HepG2 (cell line): ENCODE measurements at regions not wholly inside any gene's neighbourhood (a gene's known extent, or its start where the extent isn't known, plus 50 kb on each side); places are given as distances from the start of the nearest gene placed in this dataset.

Experiments used
- ATAC-seq: fragments of 200-7000 bp; cut with Tn5 transposase; 3 replicates; pipeline ENCODE4 v1.9.1; 2020; ENCODE audit warnings: mild to moderate bottlenecking, moderate library complexity
- BruUV-seq: library from RNA; stranded (reverse); fragments of 400-500 nt; replicated peaks from 2 replicates; lab custom pipeline; 2021; lab: Mats Ljungman, UMichigan
- CTCF ChIA-PET: fragments of 300-600 bp; formaldehyde crosslinking; extraction: SDS; loops from one replicate; lab custom pipeline; 2021; ENCODE audit warnings: low total read pairs, inconsistent platforms, low intra/inter-chr PET ratio; lab: Yijun Ruan, JAX
- POLR2A ChIA-PET: fragments of 350-600 bp; sonication (Branson Sonifier 250); formaldehyde crosslinking; loops from one replicate; lab custom pipeline; 2020; ENCODE audit warnings: antibody characterized with exemption, inconsistent platforms; lab: Yijun Ruan, JAX
- DNase-seq: peaks from one replicate; pipeline ENCODE4 v3.0.0-alpha.2; 2015; ENCODE audit warnings: low spot score
- FAIRE-seq: peaks from 3 replicates; lab custom pipeline; 2011; peaks lifted over from hg19 to GRCh38; lab: Jason Lieb, UNC
- H2AFZ ChIP-seq: one replicate; pipeline ENCODE4 v1.6.1; 2011; ENCODE audit warnings: low read length, inconsistent platforms
- H3K27ac ChIP-seq: fragments of 300-600 bp; 3 replicates; pipeline ENCODE4 v1.8.0; 2011; ENCODE audit warnings: mixed run types, mild to moderate bottlenecking, mixed read lengths, low read length, inconsistent platforms; ENCODE audit not compliant: insufficient read depth; ENCODE audit errors: extremely low read length
- H3K27me3 ChIP-seq, 2 experiments: fragments of 200-600 bp in 1 of 2; 2 replicates in 1 of 2; 3 replicates in 1 of 2; pipeline versions ENCODE4 v1.6.0 to v1.8.0; 2011; ENCODE audit warnings: low read length in 2 of 2, mild to moderate bottlenecking in 2 of 2, moderate library complexity in 2 of 2, inconsistent platforms in 1 of 2; ENCODE audit not compliant: insufficient read depth in 2 of 2, control insufficient read depth in 1 of 2
- H3K36me3 ChIP-seq, 2 experiments: fragments of 200-600 bp in 1 of 2; replicated peaks in 1 of 2; 2 replicates in 1 of 2; 3 replicates in 1 of 2; pipeline versions ENCODE4 v1.5.1 to v1.8.0; 2011; ENCODE audit warnings: low read length in 2 of 2, inconsistent platforms in 1 of 2; ENCODE audit not compliant: insufficient read depth in 2 of 2, control insufficient read depth in 1 of 2
- H3K4me1 ChIP-seq: 2 replicates; pipeline ENCODE4 v1.5.1; 2012; ENCODE audit warnings: low read length, inconsistent platforms; ENCODE audit not compliant: insufficient read depth
- H3K4me2 ChIP-seq: 2 replicates; pipeline ENCODE4 v1.6.0; 2011; ENCODE audit warnings: low read depth, low read length, inconsistent platforms
- H3K4me3 ChIP-seq, 3 experiments: fragments of 200-600 bp in 1 of 3; sonication (generic), shearing (Covaris generic) in 1 of 3; replicated peaks in 1 of 3; 2 replicates each; pipeline ENCODE4 v1.5.1; 2011 to 2016; ENCODE audit warnings: low read length in 3 of 3, inconsistent platforms in 2 of 3, low read depth in 2 of 3, mild to moderate bottlenecking in 2 of 3, control low read depth in 1 of 3, mixed read lengths in 1 of 3; ENCODE audit not compliant: insufficient read depth in 1 of 3
- H3K79me2 ChIP-seq: one replicate; pipeline ENCODE4 v1.6.1; 2011; ENCODE audit warnings: low read length, inconsistent platforms; ENCODE audit not compliant: insufficient read depth
- H3K9ac ChIP-seq: 2 replicates; pipeline ENCODE4 v1.6.0; 2011; ENCODE audit warnings: mild to moderate bottlenecking, low read depth, low read length, inconsistent platforms; ENCODE audit not compliant: insufficient read depth
- H3K9me3 ChIP-seq: 2 replicates; pipeline ENCODE4 v1.5.1; 2012; ENCODE audit warnings: mild to moderate bottlenecking, low read length
- H4K20me1 ChIP-seq: 2 replicates; pipeline ENCODE4 v1.6.0; 2011; ENCODE audit warnings: inconsistent platforms, mild to moderate bottlenecking, low read length, moderate library complexity; ENCODE audit not compliant: insufficient read depth
- ATF6 ChIP-seq: sonication (generic); formaldehyde crosslinking; conservative IDR thresholded peaks from 2 replicates; pipeline ENCODE4 v1.4.0; 2020; ENCODE audit warnings: missing genetic modification reagents
- CEBPG ChIP-seq: IDR thresholded peaks from 2 replicates; pipeline ENCODE4 v1.6.1; 2016
- CREB1 ChIP-seq, 2 experiments: fragments of 450-650 bp in 1 of 2; IDR thresholded peaks; 2 replicates each; pipeline ENCODE4 v1.6.1; 2016 to 2017; ENCODE audit warnings: control low read depth in 1 of 2, mild to moderate bottlenecking in 1 of 2, missing compliant biosample characterization in 1 of 2, missing genetic modification characterization in 1 of 2
- HNF4A ChIP-seq: sonication (generic); formaldehyde crosslinking; IDR thresholded peaks from 2 replicates; pipeline ENCODE4 v1.4.0; 2020; ENCODE audit warnings: missing genetic modification reagents
- HOXD1 ChIP-seq: sonication (generic); formaldehyde crosslinking; IDR thresholded peaks from 2 replicates; pipeline ENCODE4 v1.5.0; 2020; ENCODE audit warnings: missing genetic modification reagents
- MAFF ChIP-seq: IDR thresholded peaks from 2 replicates; pipeline ENCODE4 v1.6.1; 2011; ENCODE audit warnings: low read depth, low read length, improper control_type of control experiment
- POLR2AphosphoS2 ChIP-seq: IDR thresholded peaks from 2 replicates; pipeline ENCODE4 v1.6.1; 2011; ENCODE audit warnings: low read depth, low read length, improper control_type of control experiment
- SKI ChIP-seq: fragments of 450-650 bp; IDR thresholded peaks from one replicate; pipeline ENCODE4 v1.6.1; 2018; ENCODE audit warnings: mild to moderate bottlenecking; ENCODE audit not compliant: partially characterized antibody
- SOX6 ChIP-seq, 2 experiments: fragments of 450-650 bp in 1 of 2; sonication (generic) in 1 of 2; formaldehyde crosslinking in 1 of 2; IDR thresholded peaks; 2 replicates each; pipeline versions ENCODE4 v1.4.0 to v1.6.1; 2017 to 2020; ENCODE audit warnings: antibody characterized with exemption in 1 of 2, mild to moderate bottlenecking in 1 of 2, missing genetic modification reagents in 1 of 2
- TFDP1 ChIP-seq: IDR thresholded peaks from 2 replicates; pipeline ENCODE4 v1.6.1; 2016; ENCODE audit warnings: missing compliant biosample characterization, missing genetic modification reagents, borderline replicate concordance
- ZBTB8A ChIP-seq: sonication (generic); formaldehyde crosslinking; IDR thresholded peaks from 2 replicates; pipeline ENCODE4 v1.4.0; 2020; ENCODE audit warnings: mild to moderate bottlenecking, low read depth, missing genetic modification reagents, borderline replicate concordance
- ZKSCAN1 ChIP-seq: fragments of 150-350 bp; IDR thresholded peaks from 2 replicates; pipeline ENCODE4 v1.6.1; 2014; ENCODE audit warnings: low read length
- ZNF101 ChIP-seq: sonication (generic); formaldehyde crosslinking; IDR thresholded peaks from 2 replicates; pipeline ENCODE4 v1.4.0; 2020; ENCODE audit warnings: mild to moderate bottlenecking, low read depth, missing genetic modification reagents, borderline replicate concordance
- WGBS: methylation state at CpG from one replicate; pipeline ENCODE4 v1.1.6; 2017; ENCODE audit warnings: low lambda C conversion rate; 5-methylcytosine and 5-hydroxymethylcytosine counted together
- in situ Hi-C: cut with HindIII; loops from 2 replicates; pipeline ENCODE4 v1.10.0; 2017; ENCODE audit warnings: low pct_unique_long_range_greater_than_20kb; ENCODE audit not compliant: extremely low pct_ligation_motif_present
- intact Hi-C: fragments of 100-400 bp; cut with micrococcal nuclease; formaldehyde crosslinking; loops from one replicate; pipeline ENCODE4 v1.10.0; 2022; ENCODE audit not compliant: unreplicated experiment
- TF ChIP-seq, protein P1 (sequence below): sonication (generic); formaldehyde crosslinking; IDR thresholded peaks from 2 replicates; pipeline ENCODE4 v1.4.0; 2020; ENCODE audit warnings: low read depth, mild to moderate bottlenecking, missing genetic modification reagents

GRCh38 chr2:75276093-75277029 lies 77.0 kb upstream of the TACR1 start:
- no TSS peak for BruUV-seq
- Histone ChIP-seq H3K27me3 (no peaks in the 10 kb centered on the region), H3K79me2 (no peaks in the 10 kb centered on the region), H3K9me3 (no peaks in the 10 kb centered on the region), H3K4me3 (no peak overlapping the region), H4K20me1 (no peaks in the 10 kb centered on the region), H3K27ac (no peak overlapping the region), H3K4me1 (peaks cover 13% of the 10 kb centered on the region), H3K9ac (no peak overlapping the region), H3K36me3 (no peaks in the 10 kb centered on the region), H2AFZ (no peak overlapping the region), H3K4me2 (peak overlapping the region; percentile 8; the same call in 1 of the 2 replicates)
- POLR2A ChIA-PET: no interaction called here
- intact Hi-C loops: no loop called here
- FAIRE-seq: peak; percentile 47
- in situ Hi-C loops: no loop called here
- no peak; the same call in 2 of the 3 replicates for ATAC-seq
- WGBS: 23% methylated on average over 8 of the region's 8 CpGs
- CTCF ChIA-PET: no interaction called here
- peak; percentile 11 for DNase-seq
- TF ChIP-seq SOX6 (IDR thresholded peaks at IDR 0.05) (no peak), SOX6 (CRISPR knock-in tag; IDR thresholded peaks at IDR 0.05) (no peak), HNF4A (CRISPR knock-in tag) (peak; percentile 64), CREB1 (IDR thresholded peaks at IDR 0.05) (no peak), CREB1 (CRISPR knock-in tag; IDR thresholded peaks at IDR 0.05) (peak; percentile 33; the same call in 1 of the 2 replicates), SKI (no peak), TFDP1 (CRISPR knock-in tag) (no peak), ZKSCAN1 (no peak), ATF6 (CRISPR knock-in tag) (no peak), POLR2AphosphoS2 (no peak), ZBTB8A (CRISPR knock-in tag) (no peak), ZNF101 (CRISPR knock-in tag) (no peak), MAFF (0 out of 2 replicates have a peak, but pooled peaks have one; percentile 15), CEBPG (CRISPR knock-in tag) (peak; percentile 74), HOXD1 (no peak)
- TF ChIP-seq, protein P1, sequence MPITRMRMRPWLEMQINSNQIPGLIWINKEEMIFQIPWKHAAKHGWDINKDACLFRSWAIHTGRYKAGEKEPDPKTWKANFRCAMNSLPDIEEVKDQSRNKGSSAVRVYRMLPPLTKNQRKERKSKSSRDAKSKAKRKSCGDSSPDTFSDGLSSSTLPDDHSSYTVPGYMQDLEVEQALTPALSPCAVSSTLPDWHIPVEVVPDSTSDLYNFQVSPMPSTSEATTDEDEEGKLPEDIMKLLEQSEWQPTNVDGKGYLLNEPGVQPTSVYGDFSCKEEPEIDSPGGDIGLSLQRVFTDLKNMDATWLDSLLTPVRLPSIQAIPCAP (CRISPR knock-in tag): no peak
